ENCODE measurements at regions not wholly inside any gene's neighbourhood (a gene's known extent, or its start where the extent isn't known, plus 50 kb on each side); places are given as distances from the start of the nearest gene placed in this dataset.

GRCh38 chr5:110058175-110058574, 368.4 kb downstream of the MAN2A1 start:
- TF ChIP-seq, protein P1, sequence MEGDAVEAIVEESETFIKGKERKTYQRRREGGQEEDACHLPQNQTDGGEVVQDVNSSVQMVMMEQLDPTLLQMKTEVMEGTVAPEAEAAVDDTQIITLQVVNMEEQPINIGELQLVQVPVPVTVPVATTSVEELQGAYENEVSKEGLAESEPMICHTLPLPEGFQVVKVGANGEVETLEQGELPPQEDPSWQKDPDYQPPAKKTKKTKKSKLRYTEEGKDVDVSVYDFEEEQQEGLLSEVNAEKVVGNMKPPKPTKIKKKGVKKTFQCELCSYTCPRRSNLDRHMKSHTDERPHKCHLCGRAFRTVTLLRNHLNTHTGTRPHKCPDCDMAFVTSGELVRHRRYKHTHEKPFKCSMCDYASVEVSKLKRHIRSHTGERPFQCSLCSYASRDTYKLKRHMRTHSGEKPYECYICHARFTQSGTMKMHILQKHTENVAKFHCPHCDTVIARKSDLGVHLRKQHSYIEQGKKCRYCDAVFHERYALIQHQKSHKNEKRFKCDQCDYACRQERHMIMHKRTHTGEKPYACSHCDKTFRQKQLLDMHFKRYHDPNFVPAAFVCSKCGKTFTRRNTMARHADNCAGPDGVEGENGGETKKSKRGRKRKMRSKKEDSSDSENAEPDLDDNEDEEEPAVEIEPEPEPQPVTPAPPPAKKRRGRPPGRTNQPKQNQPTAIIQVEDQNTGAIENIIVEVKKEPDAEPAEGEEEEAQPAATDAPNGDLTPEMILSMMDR (IDR thresholded peaks at IDR 0.05) = no peak
- TF ChIP-seq EP300 (IDR thresholded peaks at IDR 0.05) = no peak
- no peak for TF ChIP-seq POLR2A (IDR thresholded peaks at IDR 0.05)
